Mucosa of descending colon (tissue), 3 donors: ENCODE measurements at regions not wholly inside any gene's neighbourhood (a gene's known extent, or its start where the extent isn't known, plus 50 kb on each side); places are given as distances from the start of the nearest gene placed in this dataset.
"Not testable (repeated sequence)": the region's sequence is repeated elsewhere in the genome, so short reads cannot be mapped to it uniquely, and the experiment has no call there.

Source experiments
- ATAC-seq: fragments of 200-7000 bp; cut with Tn5 transposase; one replicate; pipeline ENCODE4 v1.9.1; 2020; ENCODE audit warnings: mild to moderate bottlenecking, moderate library complexity
- DNase-seq, 3 donors: peaks; one replicate each; pipeline ENCODE4 v3.0.0-alpha.2; 2020
- H3K36me3 ChIP-seq: fragments of 200-600 bp; one replicate; pipeline ENCODE4 v1.8.0; 2021; ENCODE audit warnings: low read depth, mild to moderate bottlenecking
- H3K4me1 ChIP-seq: fragments of 200-600 bp; one replicate; pipeline ENCODE4 v1.8.0; 2021; ENCODE audit warnings: low read depth, mild to moderate bottlenecking
- H3K4me3 ChIP-seq: fragments of 200-600 bp; one replicate; pipeline ENCODE4 v1.8.0; 2021; ENCODE audit warnings: mild to moderate bottlenecking
- H3K9me3 ChIP-seq: fragments of 200-600 bp; one replicate; pipeline ENCODE4 v1.8.0; 2021; ENCODE audit warnings: mild to moderate bottlenecking
- intact Hi-C, 2 donors: fragments of 100-400 bp; cut with DNase I in 1 of 2; cut with micrococcal nuclease in 1 of 2; formaldehyde crosslinking; loops; one replicate each; pipeline versions ENCODE4 v1.11.0 to v1.11.1; 2022; cut with DNase I, micrococcal nuclease
- TF ChIP-seq, protein P1 (sequence below): fragments of 200-600 bp; IDR thresholded peaks from one replicate; pipeline ENCODE4 v1.8.0; 2022; ENCODE audit warnings: antibody characterized with exemption, mild to moderate bottlenecking
- donor health status: DM: no; HTN: no; CAD: no; lungs with moderate emphysema.
- donor health status: DM: no; HTN: no; CAD: no.
- donor health status: DM: no; HTN: yes; CAD: no.

DNA sequence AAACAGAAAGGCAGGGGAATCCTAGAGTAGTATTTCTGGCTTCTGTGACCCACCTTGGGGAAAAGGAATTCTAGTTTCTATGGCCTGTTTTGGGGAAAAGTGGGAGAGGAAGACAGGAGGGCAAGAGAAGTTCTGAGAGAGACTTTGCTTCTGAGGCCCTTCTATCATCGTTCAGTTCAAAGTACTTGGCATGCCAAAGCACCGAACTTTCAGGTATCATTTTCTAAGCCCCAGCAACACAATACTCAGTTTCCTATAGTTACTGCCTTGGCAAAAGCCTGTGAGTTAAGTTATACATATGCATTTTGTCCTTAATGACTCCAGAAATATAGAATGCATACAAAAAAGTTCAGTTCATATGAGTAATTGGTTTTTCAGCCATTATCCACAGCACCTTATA lies 74.1 kb upstream of the CHD2 start:
- intact Hi-C loops, result no loop called here
- no peak for DNase-seq
- no peak overlapping the region for H3K4me3 ChIP-seq
- no peak for ATAC-seq
- TF ChIP-seq, protein P1, sequence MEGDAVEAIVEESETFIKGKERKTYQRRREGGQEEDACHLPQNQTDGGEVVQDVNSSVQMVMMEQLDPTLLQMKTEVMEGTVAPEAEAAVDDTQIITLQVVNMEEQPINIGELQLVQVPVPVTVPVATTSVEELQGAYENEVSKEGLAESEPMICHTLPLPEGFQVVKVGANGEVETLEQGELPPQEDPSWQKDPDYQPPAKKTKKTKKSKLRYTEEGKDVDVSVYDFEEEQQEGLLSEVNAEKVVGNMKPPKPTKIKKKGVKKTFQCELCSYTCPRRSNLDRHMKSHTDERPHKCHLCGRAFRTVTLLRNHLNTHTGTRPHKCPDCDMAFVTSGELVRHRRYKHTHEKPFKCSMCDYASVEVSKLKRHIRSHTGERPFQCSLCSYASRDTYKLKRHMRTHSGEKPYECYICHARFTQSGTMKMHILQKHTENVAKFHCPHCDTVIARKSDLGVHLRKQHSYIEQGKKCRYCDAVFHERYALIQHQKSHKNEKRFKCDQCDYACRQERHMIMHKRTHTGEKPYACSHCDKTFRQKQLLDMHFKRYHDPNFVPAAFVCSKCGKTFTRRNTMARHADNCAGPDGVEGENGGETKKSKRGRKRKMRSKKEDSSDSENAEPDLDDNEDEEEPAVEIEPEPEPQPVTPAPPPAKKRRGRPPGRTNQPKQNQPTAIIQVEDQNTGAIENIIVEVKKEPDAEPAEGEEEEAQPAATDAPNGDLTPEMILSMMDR, result no peak
- no peaks in the 10 kb centered on the region for H3K36me3 ChIP-seq
- no peaks in the 10 kb centered on the region for H3K9me3 ChIP-seq
- peaks cover 15% of the 10 kb centered on the region for H3K4me1 ChIP-seq

- intact Hi-C loops, ATAC-seq: not testable (repeated sequence)
- peaks cover 22% of the 10 kb centered on the region for H3K4me1 ChIP-seq
Measured at GRCh38 chr15:92827991-92828390, 72.1 kb upstream of the CHD2 start.

DNA sequence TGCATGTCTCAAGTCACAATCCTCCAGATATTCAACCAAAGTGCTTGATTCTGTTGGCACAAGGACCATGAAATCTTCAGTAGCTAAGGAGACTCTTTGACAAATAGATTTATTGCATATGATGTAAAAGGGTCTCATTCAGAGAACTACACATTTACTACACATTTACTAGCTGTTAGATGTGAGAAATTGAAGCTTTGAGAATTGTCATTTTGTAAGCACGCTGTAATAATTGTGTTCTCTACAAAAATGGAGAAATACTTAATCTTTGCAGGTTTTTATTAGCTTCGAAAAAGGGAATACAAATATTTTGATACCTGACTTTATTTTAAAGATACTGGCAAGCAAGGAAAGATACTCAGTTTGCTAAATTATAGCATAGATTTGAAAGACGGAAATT lies 70.2 kb upstream of the CHD2 start:
- H3K4me3 ChIP-seq, result no peak overlapping the region
- no peak for ATAC-seq
- H3K9me3 ChIP-seq, result no peaks in the 10 kb centered on the region
- DNase-seq, result no peak
- H3K36me3 ChIP-seq, result no peaks in the 10 kb centered on the region
- intact Hi-C loops, result no loop called here
- H3K4me1 ChIP-seq, result peaks cover 24% of the 10 kb centered on the region
- TF ChIP-seq, protein P1, result no peak

More at GRCh38 chr15:92827991-92828390, 72.1 kb upstream of the CHD2 start:
- peak in 1 of 3 donors; percentile 22 for DNase-seq
- H3K9me3 ChIP-seq, H3K36me3 ChIP-seq, H3K4me3 ChIP-seq: not testable (repeated sequence)

DNA sequence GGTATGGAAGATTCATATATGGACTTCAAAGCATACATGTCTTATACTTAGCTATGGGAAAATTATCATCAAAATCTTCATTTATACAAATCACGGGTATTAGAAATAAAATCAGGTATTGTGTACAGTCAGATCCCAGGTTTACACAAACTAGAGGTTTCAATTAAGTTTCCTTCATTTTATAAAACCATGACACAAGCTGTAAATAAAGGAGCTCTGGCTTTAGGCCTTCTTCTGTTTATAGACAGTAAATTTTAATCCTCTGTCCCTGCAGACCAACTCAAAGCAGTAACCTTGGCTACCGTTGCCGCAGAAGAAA lies 68.8 kb upstream of the CHD2 start:
- intact Hi-C loops, result no loop called here
- no peaks in the 10 kb centered on the region for H3K9me3 ChIP-seq
- no peak for ATAC-seq
- TF ChIP-seq, protein P1, result no peak
- peaks cover 24% of the 10 kb centered on the region for H3K4me1 ChIP-seq
- no peak overlapping the region for H3K4me3 ChIP-seq
- no peaks in the 10 kb centered on the region for H3K36me3 ChIP-seq
- DNase-seq, result no peak

- Histone ChIP-seq H3K4me1 (peaks cover 24% of the 10 kb centered on the region), H3K4me3 (no peak overlapping the region), H3K36me3 (no peaks in the 10 kb centered on the region), H3K9me3 (no peaks in the 10 kb centered on the region)
- TF ChIP-seq, protein P1, result no peak
- ATAC-seq, result peak; percentile 96
- DNase-seq, result peak; percentile 86 to 92 (median 88)
- intact Hi-C loops, result no loop called here
Measured at GRCh38 chr15:92831655-92832328, 68.3 kb upstream of the CHD2 start.

- TF ChIP-seq, protein P1, result no peak
- H3K4me3 ChIP-seq, result no peak overlapping the region
- H3K9me3 ChIP-seq, result no peaks in the 10 kb centered on the region
- ATAC-seq, result no peak
- H3K36me3 ChIP-seq, result no peaks in the 10 kb centered on the region
- intact Hi-C loops, result no loop called here
- DNase-seq, result peak in 1 of 3 donors; percentile 17
- peaks cover 24% of the 10 kb centered on the region for H3K4me1 ChIP-seq
Measured at GRCh38 chr15:92833106-92833433, 67.1 kb upstream of the CHD2 start.
